ENCODE measurements at regions not wholly inside any gene's neighbourhood (a gene's known extent, or its start where the extent isn't known, plus 50 kb on each side); places are given as distances from the start of the nearest gene placed in this dataset.

DNA sequence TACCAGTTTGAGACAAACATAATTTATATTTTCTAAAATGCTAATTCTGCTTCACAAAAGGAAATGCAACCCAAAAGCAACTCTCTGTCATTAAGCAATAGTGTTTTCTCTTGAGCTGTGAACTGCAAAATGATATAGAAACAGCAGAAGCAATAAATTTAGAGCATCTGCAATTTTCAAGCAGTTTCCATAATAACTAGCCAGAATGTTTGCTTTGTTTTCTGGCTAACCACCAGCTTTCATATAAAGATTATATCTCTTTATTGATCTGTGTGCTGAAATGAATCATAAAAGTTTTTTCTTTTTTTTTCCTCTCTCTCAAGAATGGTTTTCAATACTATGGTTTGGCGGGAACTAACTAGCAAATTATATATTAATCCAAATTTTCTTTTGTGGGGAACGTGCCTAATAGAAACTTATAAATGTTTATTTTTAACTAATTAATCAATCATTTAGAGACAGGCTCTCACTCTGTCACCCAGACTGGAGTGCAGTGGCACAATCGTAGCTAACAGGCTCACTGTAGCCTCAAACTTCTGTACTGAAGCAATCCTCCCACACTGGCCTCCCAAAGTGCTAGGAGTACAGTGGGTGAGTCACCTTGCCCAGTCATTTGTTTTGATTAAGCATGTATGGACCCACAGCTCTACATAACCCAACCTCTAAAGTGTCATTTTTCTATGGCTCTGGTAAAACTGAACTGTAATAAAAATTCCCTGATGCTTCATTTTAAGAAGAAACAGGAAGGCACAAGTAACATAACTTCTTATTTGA is 830.1 kb upstream of the MGAT4C start:
- H3K4me1 ChIP-seq (ENCODE audit: control insufficient read depth, extremely low read depth, insufficient read depth, low read length): no peaks in the 10 kb centered on the region
- no peaks in the 10 kb centered on the region for H3K9me1 ChIP-seq (ENCODE audit: control insufficient read depth, extremely low read depth, insufficient read depth, low read length)
- TF ChIP-seq, protein P1, sequence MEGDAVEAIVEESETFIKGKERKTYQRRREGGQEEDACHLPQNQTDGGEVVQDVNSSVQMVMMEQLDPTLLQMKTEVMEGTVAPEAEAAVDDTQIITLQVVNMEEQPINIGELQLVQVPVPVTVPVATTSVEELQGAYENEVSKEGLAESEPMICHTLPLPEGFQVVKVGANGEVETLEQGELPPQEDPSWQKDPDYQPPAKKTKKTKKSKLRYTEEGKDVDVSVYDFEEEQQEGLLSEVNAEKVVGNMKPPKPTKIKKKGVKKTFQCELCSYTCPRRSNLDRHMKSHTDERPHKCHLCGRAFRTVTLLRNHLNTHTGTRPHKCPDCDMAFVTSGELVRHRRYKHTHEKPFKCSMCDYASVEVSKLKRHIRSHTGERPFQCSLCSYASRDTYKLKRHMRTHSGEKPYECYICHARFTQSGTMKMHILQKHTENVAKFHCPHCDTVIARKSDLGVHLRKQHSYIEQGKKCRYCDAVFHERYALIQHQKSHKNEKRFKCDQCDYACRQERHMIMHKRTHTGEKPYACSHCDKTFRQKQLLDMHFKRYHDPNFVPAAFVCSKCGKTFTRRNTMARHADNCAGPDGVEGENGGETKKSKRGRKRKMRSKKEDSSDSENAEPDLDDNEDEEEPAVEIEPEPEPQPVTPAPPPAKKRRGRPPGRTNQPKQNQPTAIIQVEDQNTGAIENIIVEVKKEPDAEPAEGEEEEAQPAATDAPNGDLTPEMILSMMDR (optimal IDR thresholded peaks at IDR 0.05 in 1 of 3, IDR thresholded peaks at IDR 0.05 in 1 of 3, conservative IDR thresholded peaks at IDR 0.05 in 1 of 3; ENCODE audit: extremely low read depth in 1 of 3, insufficient read depth in 2 of 3, low read length in 3 of 3): no peak
- no peak for TF ChIP-seq EZH2 (IDR thresholded peaks at IDR 0.05; ENCODE audit: low read length)
- no peak for DNase-seq (ENCODE audit: low read depth, low spot score)
- H4K20me1 ChIP-seq (ENCODE audit: control insufficient read depth, extremely low read depth, insufficient read depth, low read length): no peaks in the 10 kb centered on the region
- H3K27me3 ChIP-seq (ENCODE audit: control insufficient read depth, extremely low read depth, insufficient read depth, low read length): no peaks in the 10 kb centered on the region
- FAIRE-seq: no peak
- H2AFZ ChIP-seq (ENCODE audit: control insufficient read depth, low read length): no peak overlapping the region
- no peaks in the 10 kb centered on the region for H3K9me3 ChIP-seq (ENCODE audit: control insufficient read depth, low read depth, low read length)
- no peak overlapping the region for H3K9ac ChIP-seq (ENCODE audit: control insufficient read depth, extremely low read depth, insufficient read depth, low read length)
- no peak overlapping the region for H3K27ac ChIP-seq (ENCODE audit: control insufficient read depth, insufficient read depth, low read length)
- no peak overlapping the region for H3K4me3 ChIP-seq (ENCODE audit: control insufficient read depth in 2 of 3, extremely low read depth in 1 of 3, insufficient read depth in 2 of 3, low read depth in 1 of 3, low read length in 3 of 3)
- H3K79me2 ChIP-seq (ENCODE audit: control insufficient read depth, insufficient read depth, low read length): no peaks in the 10 kb centered on the region
- dilution Hi-C loops (cut with MboI; ENCODE audit: extremely low pct_ligation_motif_present, low sequenced_read_pairs): no loop called here
- no peaks in the 10 kb centered on the region for H3K36me3 ChIP-seq (ENCODE audit: control insufficient read depth in 2 of 2, extremely low read depth in 1 of 2, insufficient read depth in 2 of 2, low read length in 2 of 2)
- no peak overlapping the region for H3K4me2 ChIP-seq (ENCODE audit: control insufficient read depth, extremely low read depth, insufficient read depth, low read depth, low read length)

DNA sequence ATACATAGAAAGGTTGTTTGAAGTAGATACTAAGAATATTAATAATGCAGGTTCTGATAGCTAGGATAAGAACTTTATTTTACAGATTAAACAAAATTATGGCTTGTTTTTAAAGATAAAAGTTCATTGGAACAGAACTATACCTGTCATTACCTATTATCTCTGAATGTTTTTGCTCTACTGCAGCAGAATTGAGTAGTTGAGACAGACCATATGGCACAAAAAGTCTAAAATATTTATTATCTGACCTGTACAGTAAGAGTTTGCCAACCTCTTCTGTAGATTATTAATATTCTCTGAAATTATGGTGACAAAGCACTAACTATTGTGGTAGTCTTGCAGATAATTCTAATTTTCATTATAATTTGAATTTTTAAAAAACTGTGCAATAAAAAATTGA is 829.1 kb upstream of the MGAT4C start:
- Histone ChIP-seq H3K27me3 (ENCODE audit: control insufficient read depth, extremely low read depth, insufficient read depth, low read length) (no peaks in the 10 kb centered on the region), H2AFZ (ENCODE audit: control insufficient read depth, low read length) (no peak overlapping the region), H3K36me3 (ENCODE audit: control insufficient read depth in 2 of 2, extremely low read depth in 1 of 2, insufficient read depth in 2 of 2, low read length in 2 of 2) (no peaks in the 10 kb centered on the region), H3K9me1 (ENCODE audit: control insufficient read depth, extremely low read depth, insufficient read depth, low read length) (no peaks in the 10 kb centered on the region), H3K4me2 (ENCODE audit: control insufficient read depth, extremely low read depth, insufficient read depth, low read depth, low read length) (no peak overlapping the region), H4K20me1 (ENCODE audit: control insufficient read depth, extremely low read depth, insufficient read depth, low read length) (no peaks in the 10 kb centered on the region), H3K27ac (ENCODE audit: control insufficient read depth, insufficient read depth, low read length) (no peak overlapping the region), H3K4me3 (ENCODE audit: control insufficient read depth in 2 of 3, extremely low read depth in 1 of 3, insufficient read depth in 2 of 3, low read depth in 1 of 3, low read length in 3 of 3) (no peak overlapping the region), H3K9ac (ENCODE audit: control insufficient read depth, extremely low read depth, insufficient read depth, low read length) (no peak overlapping the region), H3K4me1 (ENCODE audit: control insufficient read depth, extremely low read depth, insufficient read depth, low read length) (no peaks in the 10 kb centered on the region), H3K79me2 (ENCODE audit: control insufficient read depth, insufficient read depth, low read length) (no peaks in the 10 kb centered on the region), H3K9me3 (ENCODE audit: control insufficient read depth, low read depth, low read length) (no peaks in the 10 kb centered on the region)
- FAIRE-seq (no peak), DNase-seq (ENCODE audit: low read depth, low spot score) (no peak)
- no peak for TF ChIP-seq EZH2 (IDR thresholded peaks at IDR 0.05; ENCODE audit: low read length)
- TF ChIP-seq, protein P1 (optimal IDR thresholded peaks at IDR 0.05 in 1 of 3, IDR thresholded peaks at IDR 0.05 in 1 of 3, conservative IDR thresholded peaks at IDR 0.05 in 1 of 3; ENCODE audit: extremely low read depth in 1 of 3, insufficient read depth in 2 of 3, low read length in 3 of 3): no peak
- dilution Hi-C loops (cut with MboI; ENCODE audit: extremely low pct_ligation_motif_present, low sequenced_read_pairs): no loop called here

Measured in keratinocyte (primary cell).